Pancreas (tissue), 10 donors: ENCODE measurements at regions not wholly inside any gene's neighbourhood (a gene's known extent, or its start where the extent isn't known, plus 50 kb on each side); places are given as distances from the start of the nearest gene placed in this dataset.

Experiments used
- ATAC-seq, 4 donors: fragments of 200-7000 bp; cut with Tn5 transposase; one replicate each; pipeline versions ENCODE4 v1.8.0 to v1.9.1; 2020; ENCODE audit warnings: mild to moderate bottlenecking in 4 of 4, moderate library complexity in 4 of 4
- DNase-seq, 6 donors: peaks; one replicate each; pipeline ENCODE4 v3.0.0-alpha.2; 2020
- FAIRE-seq: peaks from 2 replicates; lab custom pipeline; 2012; peaks lifted over from hg19 to GRCh38; lab: Jason Lieb, UNC
- H3K27ac ChIP-seq, 4 donors: fragments of 200-600 bp; sonication (generic); 1 replicate in 3 of 4; 2 replicates in 1 of 4; pipeline versions ENCODE4 v1.5.0 to v1.8.0; 2020
- H3K27me3 ChIP-seq, 4 donors: fragments of 200-600 bp; one replicate each; pipeline ENCODE4 v1.8.0; 2021
- H3K36me3 ChIP-seq, 3 donors: fragments of 200-600 bp; sonication (generic) in 1 of 3; one replicate each; pipeline versions ENCODE4 v1.5.0 to v1.8.0; 2020 to 2021
- H3K4me1 ChIP-seq, 3 donors: fragments of 200-600 bp; one replicate each; pipeline ENCODE4 v1.8.0; 2021
- H3K4me3 ChIP-seq, 4 donors: fragments of 200-600 bp; sonication (generic) in 2 of 4; one replicate each; pipeline versions ENCODE4 v1.5.0 to v1.8.0; 2020 to 2021
- H3K9me3 ChIP-seq, 4 donors: fragments of 200-600 bp; one replicate each; pipeline ENCODE4 v1.8.0; 2021
- CTCF ChIP-seq, 4 donors: fragments of 200-600 bp; sonication (generic) in 3 of 4; IDR thresholded peaks; one replicate each; pipeline versions ENCODE4 v1.5.0 to v1.8.0; 2021; ENCODE audit warnings: antibody characterized with exemption in 4 of 4
- WGBS, 2 donors: extraction: QIAGEN DNeasy Blood & Tissue Kit; methylation state at CpG; one replicate each; pipeline ENCODE4 v1.1.7; 2013; 5-methylcytosine and 5-hydroxymethylcytosine counted together
- intact Hi-C, 3 donors: fragments of 100-400 bp; cut with DNase I; formaldehyde crosslinking; loops; one replicate each; pipeline versions ENCODE4 v1.11.1 to v1.14.2; 2022
- donor health status: healthy with polysubstance abuse.
- donor health status: DM: no; HTN: no; CAD: no; lungs with moderate emphysema.
- donor health status: DM: no; HTN: no; CAD: no.
- donor health status: control.
- donor health status: control.
- donor health status: Bipolar disorder and iron deficiency.
- donor health status: DM: yes; HTN: yes; CAD: no.
- donor health status: DM: no; HTN: no; CAD: no.
- donor health status: DM: no; HTN: no; CAD: no.
- donor health status: DM: yes; HTN: yes; CAD: no.

- intact Hi-C loops, result no loop called here
- FAIRE-seq (no peak), ATAC-seq (no peak)
Observed at GRCh38 chr2:208980321-208980720, 443.5 kb upstream of the MAP2 start.

GRCh38 chr2:208982831-208983230 lies 441.0 kb upstream of the MAP2 start:
- Histone ChIP-seq H3K27me3 (no peaks in the 10 kb centered on the region), H3K4me1 (peaks cover 11 to 21% (median 14%) of the 10 kb centered on the region in 3 donors), H3K9me3 (no peaks in the 10 kb centered on the region), H3K27ac (peak overlapping the region in 1 of 4 donors; percentile 46), H3K4me3 (no peak overlapping the region), H3K36me3 (no peaks in the 10 kb centered on the region)
- no peak for ATAC-seq
- no peak for TF ChIP-seq CTCF (IDR thresholded peaks at IDR 0.05)
- no peak for DNase-seq
- WGBS, 2 donors, result 71 to 81% methylated on average over 3 of the region's 3 CpGs
- intact Hi-C loops, result no loop called here
- FAIRE-seq, result no peak

More at GRCh38 chr2:208980321-208980720, 443.5 kb upstream of the MAP2 start:
- no peaks in the 10 kb centered on the region for H3K36me3 ChIP-seq
- no peak for DNase-seq
- no peaks in the 10 kb centered on the region for H3K27me3 ChIP-seq
- H3K27ac ChIP-seq, result no peak overlapping the region
- TF ChIP-seq CTCF (IDR thresholded peaks at IDR 0.05), result no peak
- no peak overlapping the region for H3K4me3 ChIP-seq
- peaks cover 6 to 17% (median 11%) of the 10 kb centered on the region in 3 donors for H3K4me1 ChIP-seq
- H3K9me3 ChIP-seq, result no peaks in the 10 kb centered on the region

GRCh38 chr2:208983486-208983885 lies 440.4 kb upstream of the MAP2 start:
- 64 to 67% methylated on average over 3 of the region's 3 CpGs for WGBS, 2 donors
- no peak for FAIRE-seq
- peak overlapping the region in 1 of 4 donors; percentile 46 for H3K27ac ChIP-seq
- no peak for DNase-seq
- peaks cover 11 to 21% (median 14%) of the 10 kb centered on the region in 3 donors for H3K4me1 ChIP-seq
- H3K4me3 ChIP-seq, result no peak overlapping the region
- peak; percentile 60 to 81 (median 72) for ATAC-seq
- TF ChIP-seq CTCF (IDR thresholded peaks at IDR 0.05), result no peak
- no peaks in the 10 kb centered on the region for H3K9me3 ChIP-seq
- intact Hi-C loops, result no loop called here
- H3K36me3 ChIP-seq, result no peaks in the 10 kb centered on the region
- H3K27me3 ChIP-seq, result no peaks in the 10 kb centered on the region

DNA sequence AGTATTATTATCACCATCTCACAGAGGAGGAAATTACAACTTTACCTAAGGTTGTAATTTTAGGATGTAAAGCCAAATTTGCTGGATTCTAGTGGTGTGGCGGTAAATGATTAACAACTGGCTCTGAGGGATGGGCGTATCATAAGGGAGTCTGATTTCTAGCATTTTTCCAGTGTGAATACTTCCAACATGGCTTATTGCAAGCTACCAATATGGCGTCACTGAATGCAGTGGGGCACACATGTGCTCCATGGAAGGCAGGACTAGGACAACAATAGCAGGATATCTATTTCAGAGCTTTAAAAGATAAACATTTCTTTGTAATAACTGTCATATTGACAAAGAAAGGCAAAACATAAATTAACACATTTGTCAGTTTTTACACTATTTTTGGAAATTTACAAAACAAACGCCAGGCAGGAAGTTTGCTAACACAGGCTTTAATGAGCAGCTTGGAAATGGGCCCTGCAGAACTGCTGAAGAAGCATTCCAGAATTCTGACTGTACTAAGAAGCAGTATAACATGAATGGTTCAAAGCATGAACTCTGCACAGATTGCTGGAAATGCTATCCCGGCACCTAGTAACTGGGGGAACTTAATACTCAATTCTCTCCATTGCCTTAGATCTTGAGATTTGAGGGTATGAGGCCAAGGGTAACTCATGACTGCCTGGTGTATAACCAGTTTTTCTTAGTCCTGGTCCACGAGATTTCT lies 439.3 kb upstream of the MAP2 start:
- Histone ChIP-seq H3K4me1 (peaks cover 11 to 21% (median 14%) of the 10 kb centered on the region in 3 donors), H3K36me3 (no peaks in the 10 kb centered on the region), H3K27ac (no peak overlapping the region), H3K4me3 (no peak overlapping the region), H3K9me3 (no peaks in the 10 kb centered on the region), H3K27me3 (no peaks in the 10 kb centered on the region)
- DNase-seq (no peak), FAIRE-seq (no peak), ATAC-seq (peak in 3 of 4 donors; percentile 49 to 77 (median 72))
- no peak for TF ChIP-seq CTCF (IDR thresholded peaks at IDR 0.05)
- intact Hi-C loops, result no loop called here
- 66 to 68% methylated on average over 6 of the region's 6 CpGs for WGBS, 2 donors

GRCh38 chr2:208985644-208986043 lies 438.2 kb upstream of the MAP2 start:
- 10 to 13% methylated on average over 5 of the region's 5 CpGs for WGBS, 2 donors
- H3K27ac ChIP-seq, result peak overlapping the region in 1 of 4 donors; percentile 13

More at GRCh38 chr2:208985644-208986043, 438.2 kb upstream of the MAP2 start:
- no peaks in the 10 kb centered on the region for H3K27me3 ChIP-seq
- ATAC-seq, result peak; percentile 38 to 58 (median 47)
- DNase-seq, result no peak
- no peak overlapping the region for H3K4me3 ChIP-seq
- peaks cover 11 to 21% (median 14%) of the 10 kb centered on the region in 3 donors for H3K4me1 ChIP-seq
- H3K36me3 ChIP-seq, result no peaks in the 10 kb centered on the region
- TF ChIP-seq CTCF (IDR thresholded peaks at IDR 0.05), result no peak
- FAIRE-seq, result no peak
- no peaks in the 10 kb centered on the region for H3K9me3 ChIP-seq
- intact Hi-C loops, result no loop called here
